HG02798 (cell line): ENCODE measurements at regions not wholly inside any gene's neighbourhood (a gene's known extent, or its start where the extent isn't known, plus 50 kb on each side); places are given as distances from the start of the nearest gene placed in this dataset.
"Not testable (repeated sequence)": the region's sequence is repeated elsewhere in the genome, so short reads cannot be mapped to it uniquely, and the experiment has no call there.

Experiments used
- ATAC-seq: cut with Tn5 transposase; IDR thresholded peaks from one replicate; pipeline ENCODE4 v1.9.1; 2021; ENCODE audit warnings: mild to moderate bottlenecking; ENCODE audit not compliant: unreplicated experiment, poor library complexity

DNA sequence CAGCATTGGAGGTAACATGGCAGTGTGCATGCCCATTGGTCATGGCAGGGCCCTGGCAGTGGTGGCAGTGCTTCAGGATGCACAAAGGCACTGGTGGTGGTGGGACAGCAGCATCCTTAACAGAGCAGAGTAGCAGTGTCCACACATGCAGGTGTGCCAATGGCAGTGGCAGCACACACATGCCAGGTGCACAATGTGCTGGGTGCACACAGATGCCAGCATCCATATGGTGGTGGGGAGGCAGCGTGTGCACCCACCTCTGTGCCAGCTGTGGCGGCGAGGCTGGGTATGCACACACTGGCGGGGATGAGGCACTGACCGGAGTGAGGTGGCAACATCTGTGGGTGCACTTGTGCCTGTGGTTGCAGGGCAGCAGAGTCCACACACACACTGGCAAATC lies 150.6 kb downstream of the SI start:
- no peak for ATAC-seq

DNA sequence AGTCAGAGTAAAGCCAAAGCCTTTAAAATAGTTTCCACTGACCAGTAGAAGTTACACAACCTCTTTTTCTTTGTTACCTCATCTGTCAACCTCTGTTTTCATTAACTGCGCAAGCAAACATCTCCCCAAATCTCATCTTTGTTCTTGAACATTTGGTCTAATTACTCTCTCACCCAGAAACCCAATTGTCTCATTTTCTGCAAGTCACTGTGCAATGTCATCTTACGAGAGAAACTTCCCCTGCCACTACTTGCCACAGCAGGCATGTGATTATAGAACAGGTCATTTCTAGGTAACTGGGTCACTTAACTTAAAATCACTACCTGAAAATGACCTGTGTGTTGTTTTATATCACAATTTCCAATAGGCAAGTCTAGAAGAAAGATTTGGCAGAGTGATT lies 159.4 kb downstream of the SI start:
- no peak for ATAC-seq

DNA sequence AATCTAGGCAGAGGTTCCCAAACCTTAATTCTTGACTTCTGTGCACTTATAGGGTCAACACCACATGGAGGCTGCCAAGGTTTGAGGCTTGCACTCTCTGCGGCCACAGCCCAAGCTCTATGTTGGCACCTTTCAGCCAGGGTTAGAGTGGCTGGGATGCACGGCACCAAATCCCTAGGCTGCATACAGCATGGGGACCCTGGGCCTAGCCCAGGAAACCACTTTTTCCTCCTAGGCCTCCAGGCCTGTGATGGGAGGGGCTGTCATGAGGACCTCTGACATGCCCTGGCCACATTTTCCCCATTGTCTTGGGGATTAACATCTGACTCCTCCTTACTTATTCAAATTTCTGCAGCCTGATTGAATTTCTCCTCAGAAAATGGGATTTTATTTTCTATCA lies 165.4 kb downstream of the SI start:
- no peak for ATAC-seq

DNA sequence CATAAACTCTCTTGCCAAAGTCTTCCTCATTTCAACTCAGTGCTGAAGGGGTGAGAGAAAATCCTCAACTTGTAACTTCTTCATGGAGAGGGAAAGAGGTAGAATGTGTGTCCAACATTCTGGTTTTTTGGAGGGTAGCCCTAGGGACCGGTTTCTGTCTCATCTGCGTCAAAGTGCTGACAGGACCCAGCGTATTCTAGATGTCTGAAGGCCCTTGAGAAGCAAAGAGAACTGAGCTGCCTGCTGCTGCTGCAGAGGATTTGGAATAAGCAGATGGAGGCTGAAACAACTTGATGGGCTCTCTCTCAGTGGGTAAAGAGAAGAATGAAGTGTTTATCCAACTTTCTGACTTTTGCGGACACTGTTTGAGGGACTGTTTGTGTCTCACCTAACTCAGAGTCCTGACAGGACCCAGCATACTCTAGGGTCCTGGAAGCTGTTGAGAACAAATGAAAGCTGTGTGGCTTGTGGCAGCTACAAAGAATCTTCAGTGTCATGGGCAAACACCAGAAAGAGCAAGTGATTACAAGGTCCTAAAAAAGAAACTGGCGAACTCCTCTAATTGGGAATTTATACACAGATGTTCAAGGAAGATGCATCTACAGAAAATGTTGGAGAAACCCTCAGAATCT lies 174.4 kb downstream of the SI start:
- no peak for ATAC-seq

DNA sequence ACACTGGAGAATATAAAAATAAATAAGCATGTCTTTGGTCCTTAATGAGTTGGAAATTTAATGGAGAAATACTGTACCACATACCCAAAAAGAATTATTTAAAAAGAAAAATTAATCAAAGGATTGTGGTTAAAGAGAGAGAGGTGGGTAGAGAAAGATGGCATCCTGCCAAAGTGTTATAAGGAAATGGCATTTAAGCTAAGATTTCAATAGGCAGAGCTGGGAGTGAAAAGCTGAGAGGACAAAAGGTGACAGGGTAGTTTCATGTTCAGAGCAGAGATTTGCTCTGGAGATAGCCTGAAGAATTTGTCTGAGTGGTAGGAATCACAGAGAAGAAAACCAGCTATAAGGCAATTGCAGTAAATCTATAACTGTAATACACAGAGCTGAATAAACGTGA lies 181.0 kb downstream of the SI start:
- no peak for ATAC-seq

DNA sequence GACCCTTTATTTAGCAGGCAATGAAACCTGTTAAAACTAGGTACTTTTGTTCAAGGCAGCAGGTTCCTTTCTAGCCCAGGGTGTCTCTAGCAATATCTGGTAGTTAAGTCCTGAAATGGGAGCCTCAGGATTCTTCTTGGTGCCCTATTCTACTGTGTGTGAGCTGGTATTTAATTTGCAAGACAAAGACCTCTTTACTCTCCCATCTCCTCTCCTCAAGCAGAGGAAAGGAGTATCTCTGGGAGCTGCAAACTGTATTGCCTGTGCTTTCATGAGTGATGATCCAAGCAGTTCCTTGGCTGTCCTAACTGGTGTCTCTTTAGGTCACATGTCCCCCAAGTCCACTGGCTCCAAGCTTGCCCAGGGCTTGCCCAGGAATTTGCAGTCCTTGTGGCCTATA lies 188.2 kb downstream of the SI start:
- no peak for ATAC-seq

DNA sequence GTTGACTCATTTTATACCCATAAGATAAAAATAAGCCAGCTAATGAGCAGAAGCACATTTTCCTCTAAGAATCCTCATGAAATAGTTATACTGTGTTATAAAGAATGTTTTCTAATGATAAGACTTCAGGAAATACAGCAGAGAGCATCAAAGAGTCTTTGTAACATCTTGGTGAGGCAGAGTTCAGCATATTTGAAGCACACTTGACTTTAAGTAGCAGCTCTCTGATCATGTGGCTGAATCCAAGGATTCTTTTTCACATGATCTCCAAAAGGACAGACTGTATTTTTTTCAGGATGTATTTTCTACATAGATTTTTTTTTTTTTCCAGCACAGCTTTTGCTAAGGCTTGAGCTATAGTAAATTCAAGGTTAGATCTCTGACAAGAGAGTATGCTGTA lies 195.1 kb downstream of the SI start:
- no peak for ATAC-seq

DNA sequence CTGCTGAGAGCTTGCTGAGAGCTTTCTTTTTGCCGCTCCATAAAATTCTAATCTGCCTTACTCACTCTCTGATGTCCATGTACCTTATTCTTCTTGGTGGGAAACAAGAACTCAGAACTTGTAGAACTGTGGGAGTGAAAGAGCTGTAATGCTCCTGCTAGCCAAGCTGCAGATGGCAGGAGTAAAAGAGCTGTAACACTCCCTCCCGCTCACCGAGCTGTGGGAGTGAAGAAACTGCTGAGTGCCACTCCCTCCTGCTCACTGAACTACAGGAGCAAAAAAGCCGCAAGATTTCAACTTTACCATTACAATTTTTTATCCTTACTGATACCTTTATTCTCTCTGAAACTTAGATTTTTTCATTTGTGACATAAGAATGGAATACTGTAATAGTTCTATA lies 199.1 kb downstream of the SI start:
- ATAC-seq: no peak

DNA sequence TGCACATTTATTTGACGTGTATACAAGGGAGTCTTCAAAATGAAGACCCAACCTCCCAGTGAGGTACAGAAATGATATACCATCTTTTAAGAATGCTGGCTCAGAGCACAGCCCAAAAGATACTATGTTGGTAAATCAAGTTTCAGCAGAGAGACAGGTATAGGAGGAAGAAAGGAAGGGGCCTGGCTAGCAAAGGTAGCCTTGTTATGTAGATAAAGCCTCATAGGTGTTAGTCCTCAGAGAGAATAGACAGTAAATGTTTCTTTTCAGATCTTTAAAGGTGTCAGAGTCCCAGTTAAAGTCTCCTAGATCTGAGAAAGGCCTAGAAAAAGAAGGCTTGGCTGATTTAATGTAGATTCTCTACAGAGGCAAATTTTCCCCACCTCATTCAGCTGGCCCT lies 213.8 kb downstream of the SI start:
- no peak for ATAC-seq

DNA sequence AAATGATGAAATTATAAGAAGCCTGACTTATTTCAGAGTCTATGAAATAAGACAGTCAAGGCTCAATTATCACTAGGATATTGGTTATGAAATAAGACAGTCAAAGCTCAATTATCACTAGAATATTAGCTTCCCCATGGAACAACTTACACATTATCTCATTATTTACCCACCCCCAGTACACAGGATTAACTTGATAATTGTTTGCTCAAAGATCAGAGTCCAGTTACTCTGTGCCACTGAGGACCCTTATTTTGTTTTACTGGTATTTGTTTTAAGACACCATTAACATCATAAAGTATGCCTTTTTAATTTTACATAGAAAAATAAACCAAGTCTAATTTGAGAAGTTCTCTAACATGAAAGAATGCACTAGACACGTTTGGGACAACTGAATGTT lies 225.4 kb downstream of the SI start:
- no peak for ATAC-seq

DNA sequence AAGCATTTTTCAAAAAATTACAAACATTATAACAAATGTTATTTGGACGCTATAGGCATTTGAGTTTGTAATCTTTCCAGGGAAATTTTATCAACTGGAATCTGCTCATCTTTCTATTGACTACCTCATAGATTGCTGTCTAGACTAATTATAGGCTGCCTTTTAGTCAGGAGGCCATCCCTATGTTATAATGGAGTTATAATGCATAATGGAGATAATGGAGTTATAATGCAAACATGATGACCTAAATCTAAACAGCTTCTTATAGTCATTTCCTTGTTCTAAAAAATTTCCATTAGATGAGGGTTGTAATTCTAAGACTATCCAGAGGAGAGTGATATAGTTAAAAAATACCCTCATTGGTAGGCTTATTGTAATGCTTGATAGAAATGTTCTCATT lies 226.4 kb downstream of the SI start:
- no peak for ATAC-seq

DNA sequence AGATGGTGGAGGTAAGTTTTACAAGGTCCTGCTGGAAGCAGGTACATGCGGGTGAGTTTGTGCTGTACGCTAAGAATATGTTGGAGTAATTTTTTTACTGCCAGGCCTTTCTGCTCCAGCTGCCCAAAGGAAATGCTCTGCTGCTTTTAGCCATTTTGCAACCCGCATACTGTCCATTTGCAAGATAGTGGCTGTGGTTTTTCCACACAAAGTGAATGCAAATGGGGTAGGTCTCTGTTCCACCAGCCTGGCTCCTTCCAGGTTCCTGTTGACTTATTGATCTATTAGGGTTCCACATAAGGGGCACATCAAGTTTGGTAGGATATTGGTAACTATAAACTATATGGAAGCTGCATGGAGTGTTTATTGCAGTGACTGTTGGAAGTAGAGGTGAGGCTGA lies 227.1 kb downstream of the SI start:
- no peak for ATAC-seq

DNA sequence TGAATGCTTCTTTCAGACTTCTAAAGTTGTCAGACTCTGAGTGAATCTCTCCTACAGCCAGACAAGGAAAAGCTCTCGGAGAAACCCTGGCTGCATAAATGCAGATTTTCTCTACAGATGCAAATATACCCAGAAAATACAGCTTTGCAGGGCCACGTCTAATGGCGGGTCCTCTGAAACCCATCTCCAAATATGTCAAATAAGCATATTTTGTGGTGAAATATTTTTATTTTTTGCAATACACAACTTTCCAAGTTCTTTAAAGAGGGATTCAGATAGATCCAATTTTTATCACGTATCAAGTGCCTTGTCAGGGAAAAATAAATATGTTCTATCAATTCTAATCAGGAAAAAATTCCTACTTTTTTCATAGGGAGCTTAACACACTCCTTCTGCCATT lies 229.4 kb downstream of the SI start:
- ATAC-seq: no peak

DNA sequence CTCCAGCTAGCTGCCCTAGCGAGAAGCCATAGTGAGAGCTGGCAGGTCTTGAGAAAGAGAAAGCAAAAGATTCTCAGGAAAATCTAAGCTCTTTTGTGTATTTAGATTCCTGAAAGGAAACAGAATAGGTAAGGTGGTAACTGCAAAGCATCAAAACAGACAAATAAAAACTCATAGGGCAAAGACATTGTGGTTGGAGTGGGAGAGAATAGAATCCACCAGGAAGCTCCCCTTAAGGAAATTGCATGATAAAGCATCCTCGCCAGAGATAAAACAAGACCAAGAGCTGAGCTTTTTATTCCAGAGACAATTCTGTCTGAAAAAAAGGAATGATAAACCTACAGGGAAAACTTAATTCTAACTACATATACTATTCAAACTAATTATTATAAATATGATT lies 232.6 kb downstream of the SI start:
- no peak for ATAC-seq

DNA sequence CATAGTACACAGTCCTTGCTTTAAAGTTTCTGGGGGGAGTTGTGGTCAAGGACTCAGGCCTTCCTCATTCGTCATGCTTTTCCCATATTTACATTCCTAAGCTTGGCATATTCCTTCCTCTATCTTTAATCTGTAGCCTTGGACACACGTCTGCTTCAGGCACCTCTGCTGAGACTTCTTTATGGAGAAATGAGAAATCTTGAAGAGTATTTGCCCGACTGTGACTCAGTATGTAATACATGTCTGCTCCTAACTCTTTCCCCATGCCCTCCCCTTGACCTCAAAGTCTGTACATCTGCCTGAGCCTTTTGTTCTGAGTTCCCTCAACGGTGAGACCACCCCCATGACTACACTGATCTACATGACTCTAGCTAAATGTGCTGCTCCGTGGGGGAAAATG lies 246.1 kb downstream of the SI start:
- ATAC-seq: no peak

DNA sequence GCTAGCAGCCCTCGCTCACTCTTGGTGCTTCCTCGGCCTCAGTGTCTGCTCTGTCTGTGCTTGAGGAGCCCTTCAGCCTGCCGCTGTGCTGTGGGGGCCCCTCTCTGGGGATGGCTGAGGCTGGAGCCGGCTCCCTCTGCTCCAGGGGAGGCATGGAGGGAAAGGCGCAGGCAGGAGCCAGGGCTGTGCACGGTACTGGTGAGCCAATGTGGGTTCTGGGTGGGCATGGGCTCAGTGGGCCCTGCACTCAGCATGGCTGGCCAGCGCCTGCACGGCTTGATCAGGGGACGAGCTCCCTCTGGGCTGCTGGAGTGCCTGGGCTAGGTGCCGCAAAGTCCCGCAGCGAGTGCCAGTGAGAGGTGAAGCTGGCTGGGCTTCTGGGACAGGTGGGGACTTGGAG lies 260.0 kb downstream of the SI start:
- no peak for ATAC-seq

DNA sequence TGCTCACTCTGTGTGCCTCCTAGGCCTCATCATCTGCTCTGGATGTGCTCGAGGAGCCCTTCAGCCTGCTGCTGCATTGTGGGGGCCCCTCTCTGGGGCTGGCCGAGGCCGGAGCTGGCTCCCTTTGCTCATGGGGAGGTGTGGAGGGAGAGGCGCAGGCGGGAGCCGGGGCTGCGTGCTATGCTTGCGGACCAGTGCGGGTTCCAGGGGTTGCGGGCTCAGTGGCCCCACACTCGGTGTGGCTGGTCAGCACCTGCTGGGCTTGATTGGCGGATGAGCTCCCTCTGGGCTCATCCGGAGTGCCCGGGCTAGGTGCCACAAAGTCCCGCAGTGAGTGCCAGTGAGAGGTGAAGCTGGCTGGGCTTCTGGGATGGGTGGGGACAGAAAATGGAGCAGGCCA lies 264.2 kb downstream of the SI start:
- ATAC-seq: no peak

DNA sequence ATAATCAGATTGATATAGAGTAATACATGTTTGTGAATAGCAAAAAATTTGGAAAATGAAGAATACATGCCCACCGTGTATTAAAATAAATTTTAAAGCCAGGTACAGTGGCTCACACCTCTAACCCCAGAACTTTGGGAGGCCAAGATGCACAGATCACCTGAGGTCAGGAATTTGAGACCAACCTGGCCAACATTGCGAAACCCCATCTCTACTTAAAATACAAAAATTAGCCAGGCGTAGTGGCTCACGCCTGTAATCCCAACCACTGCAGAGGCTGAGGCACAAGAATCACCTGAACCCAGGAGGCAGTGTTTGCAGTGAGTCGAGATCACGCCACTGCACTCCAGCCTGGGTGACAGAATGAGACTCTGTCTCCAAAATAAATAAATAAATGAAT lies 266.3 kb downstream of the SI start:
- no peak for ATAC-seq

DNA sequence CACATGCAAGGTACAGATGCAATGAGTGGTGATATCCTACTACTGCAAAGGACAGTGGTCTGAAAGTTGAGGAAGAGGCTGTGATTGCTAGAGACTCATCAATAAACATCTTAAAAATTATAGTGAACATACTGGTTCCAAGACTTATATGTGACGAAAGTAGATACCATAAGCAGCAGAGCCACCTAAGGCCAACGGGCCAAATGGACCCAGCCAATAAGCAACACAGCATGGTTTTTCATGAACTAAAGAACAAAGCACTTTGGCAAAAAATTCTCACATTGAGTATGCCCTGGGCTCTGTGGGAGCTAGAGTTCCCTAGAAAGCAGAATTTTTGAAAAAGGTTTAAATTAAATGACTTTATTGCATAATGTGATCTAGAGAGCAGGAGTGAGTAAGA lies 272.1 kb downstream of the SI start:
- no peak for ATAC-seq

DNA sequence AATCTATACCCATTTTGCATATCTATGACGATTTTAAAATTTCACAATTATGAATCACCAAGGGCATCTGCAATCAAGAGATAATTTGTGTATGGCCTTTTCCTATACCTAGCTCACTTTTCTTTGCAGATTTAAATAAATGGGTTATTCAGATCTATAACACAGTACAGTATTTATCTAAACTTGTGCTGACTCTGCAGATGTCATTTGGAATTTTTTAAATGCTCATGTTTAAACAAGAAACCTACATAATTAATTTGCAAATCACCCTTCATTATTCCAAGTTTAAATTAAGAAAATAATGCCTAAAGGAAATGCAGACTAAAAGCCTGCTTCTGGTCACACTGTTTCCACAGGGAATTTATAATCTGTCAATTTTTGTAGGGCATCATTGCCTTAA lies 284.2 kb downstream of the SI start:
- no peak for ATAC-seq

DNA sequence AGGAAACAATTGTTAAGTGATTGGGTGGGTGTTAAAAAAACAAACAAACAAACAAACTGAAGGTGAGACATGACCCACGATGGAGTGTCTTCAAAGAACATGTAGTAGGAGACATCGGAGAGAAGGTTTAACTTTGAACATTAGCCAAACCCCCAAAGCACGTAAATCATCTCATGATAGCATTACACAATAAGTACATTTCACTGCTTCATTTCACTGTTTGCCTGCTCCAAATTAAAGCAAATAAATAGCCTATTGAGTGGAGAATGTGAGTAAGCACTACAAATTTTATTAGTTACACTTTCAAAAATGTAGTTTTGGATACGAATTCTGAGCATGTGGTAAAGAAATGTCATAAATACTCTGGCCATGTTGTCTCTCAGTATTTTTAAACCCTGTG lies 287.0 kb downstream of the SI start:
- no peak for ATAC-seq

DNA sequence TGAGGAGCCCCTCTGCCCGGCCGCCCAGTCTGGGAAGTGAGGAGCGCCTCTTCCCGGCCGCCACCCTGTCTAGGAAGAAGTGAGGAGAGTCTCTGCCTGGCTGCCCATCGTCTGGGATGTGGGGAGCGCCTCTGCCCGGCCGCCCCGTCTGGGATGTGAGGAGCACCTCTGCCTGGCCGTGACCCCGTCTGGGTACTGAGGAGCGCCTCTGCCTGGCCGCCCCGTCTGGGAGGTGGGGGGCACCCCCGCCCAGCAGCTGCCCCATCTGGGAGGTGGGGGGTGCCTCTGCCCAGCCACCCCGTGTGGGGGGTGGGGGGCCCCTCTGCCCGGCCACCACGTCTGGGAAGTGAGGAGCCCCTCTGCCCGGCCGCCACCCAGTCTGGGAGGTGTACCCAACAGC lies 293.9 kb downstream of the SI start:
- ATAC-seq: not testable (repeated sequence)

DNA sequence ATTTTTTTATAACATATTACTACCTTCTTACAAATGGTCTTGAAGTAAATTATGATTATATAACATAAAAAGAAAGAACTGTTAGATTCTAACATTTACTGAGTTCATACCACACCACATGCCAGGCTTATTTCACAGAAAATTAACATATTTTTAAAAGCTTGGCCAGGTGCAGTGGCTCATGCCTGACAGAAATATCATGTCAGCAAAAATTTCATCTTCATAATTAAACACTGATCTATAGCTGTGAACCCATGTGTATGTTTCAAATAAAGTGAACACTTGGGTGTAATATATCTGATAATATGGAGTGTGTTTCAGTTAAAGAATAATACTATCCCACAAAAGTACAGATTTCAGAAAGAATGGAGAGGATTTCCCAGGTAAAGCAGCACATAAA lies 296.5 kb downstream of the SI start:
- no peak for ATAC-seq
